ENCODE measurements at regions not wholly inside any gene's neighbourhood (a gene's known extent, or its start where the extent isn't known, plus 50 kb on each side); places are given as distances from the start of the nearest gene placed in this dataset.

GRCh38 chr10:52965938-52966401 lies 193.4 kb upstream of the MBL2 start:
- intact Hi-C loops (cut with micrococcal nuclease), result no loop called here
- no peaks in the 10 kb centered on the region for H3K79me2 ChIP-seq (ENCODE audit: insufficient read depth, low read length)
- no peak overlapping the region for H3K4me3 ChIP-seq (replicated peaks in 1 of 3; ENCODE audit: low read depth in 2 of 3, low read length in 3 of 3)
- no peaks in the 10 kb centered on the region for H3K27me3 ChIP-seq (ENCODE audit: control insufficient read depth in 2 of 2, insufficient read depth in 2 of 2, low read length in 2 of 2)
- no peaks in the 10 kb centered on the region for H3K9me3 ChIP-seq (replicated peaks in 1 of 2; ENCODE audit: control insufficient read depth in 1 of 2, insufficient read depth in 1 of 2, low read length in 2 of 2)
- no peaks in the 10 kb centered on the region for H3K36me3 Mint-ChIP-seq
- H3K27me3 Mint-ChIP-seq (ENCODE audit: low read depth in 3 of 3), result peaks cover 0 to 4% (median 1%) of the 10 kb centered on the region in 3 donors
- H4K20me1 ChIP-seq (ENCODE audit: insufficient read depth, low read length), result no peaks in the 10 kb centered on the region
- no peak overlapping the region for H3K27ac ChIP-seq (ENCODE audit: low read depth in 1 of 2, low read length in 2 of 2)
- no peak for TF ChIP-seq CTCF (IDR thresholded peaks at IDR 0.05)
- H2AFZ ChIP-seq (ENCODE audit: insufficient read depth, low read depth, low read length, poor library complexity, severe bottlenecking), result peak overlapping the region; percentile 69
- no peaks in the 10 kb centered on the region for H3K9me3 Mint-ChIP-seq
- H3K4me1 ChIP-seq (ENCODE audit: control insufficient read depth in 1 of 2, insufficient read depth in 2 of 2, low read length in 2 of 2), result peaks cover 6 to 8% of the 10 kb centered on the region in 2 donors
- peaks cover 5% of the 10 kb centered on the region for H3K4me1 Mint-ChIP-seq
- no peaks in the 10 kb centered on the region for H3K36me3 ChIP-seq (replicated peaks in 1 of 2; ENCODE audit: control insufficient read depth in 1 of 2, insufficient read depth in 2 of 2, low read length in 2 of 2)
- peak; percentile 21 to 65 (median 28) for DNase-seq
- no peak overlapping the region for H3K4me3 Mint-ChIP-seq
- H3K9ac ChIP-seq (ENCODE audit: insufficient read depth, low read length, poor library complexity, severe bottlenecking), result no peak overlapping the region
- 50% methylated on average over 6 of the region's 6 CpGs for WGBS (ENCODE audit: insufficient coverage)
- H3K4me2 ChIP-seq (replicated peaks; ENCODE audit: extremely low read depth, low read length, poor library complexity, severe bottlenecking), result no peak overlapping the region
- no peak overlapping the region for H3K27ac Mint-ChIP-seq

GRCh38 chr10:52965509-52965908 lies 192.9 kb upstream of the MBL2 start:
- no peaks in the 10 kb centered on the region for H3K79me2 ChIP-seq (ENCODE audit: insufficient read depth, low read length)
- WGBS (ENCODE audit: insufficient coverage), result 86% methylated on average over 3 of the region's 3 CpGs
- DNase-seq, result no peak
- H3K27ac Mint-ChIP-seq, result peak overlapping the region in 1 of 7 donors; percentile 77
- H3K27me3 Mint-ChIP-seq (ENCODE audit: low read depth in 3 of 3), result peaks cover 0 to 4% (median 1%) of the 10 kb centered on the region in 3 donors
- no peaks in the 10 kb centered on the region for H3K9me3 Mint-ChIP-seq
- peak overlapping the region; percentile 69 for H2AFZ ChIP-seq (ENCODE audit: insufficient read depth, low read depth, low read length, poor library complexity, severe bottlenecking)
- no peaks in the 10 kb centered on the region for H3K36me3 ChIP-seq (replicated peaks in 1 of 2; ENCODE audit: control insufficient read depth in 1 of 2, insufficient read depth in 2 of 2, low read length in 2 of 2)
- peaks cover 5% of the 10 kb centered on the region for H3K4me1 Mint-ChIP-seq
- H3K27ac ChIP-seq (ENCODE audit: low read depth in 1 of 2, low read length in 2 of 2), result no peak overlapping the region
- H3K9me3 ChIP-seq (replicated peaks in 1 of 2; ENCODE audit: control insufficient read depth in 1 of 2, insufficient read depth in 1 of 2, low read length in 2 of 2), result no peaks in the 10 kb centered on the region
- intact Hi-C loops (cut with micrococcal nuclease), result no loop called here
- no peak for TF ChIP-seq CTCF (IDR thresholded peaks at IDR 0.05)
- H3K27me3 ChIP-seq (ENCODE audit: control insufficient read depth in 2 of 2, insufficient read depth in 2 of 2, low read length in 2 of 2), result no peaks in the 10 kb centered on the region
- no peak overlapping the region for H3K4me2 ChIP-seq (replicated peaks; ENCODE audit: extremely low read depth, low read length, poor library complexity, severe bottlenecking)
- peaks cover 6 to 8% of the 10 kb centered on the region in 2 donors for H3K4me1 ChIP-seq (ENCODE audit: control insufficient read depth in 1 of 2, insufficient read depth in 2 of 2, low read length in 2 of 2)
- H3K4me3 Mint-ChIP-seq, result no peak overlapping the region
- H4K20me1 ChIP-seq (ENCODE audit: insufficient read depth, low read length), result no peaks in the 10 kb centered on the region
- H3K4me3 ChIP-seq (replicated peaks in 1 of 3; ENCODE audit: low read depth in 2 of 3, low read length in 3 of 3), result no peak overlapping the region
- H3K9ac ChIP-seq (ENCODE audit: insufficient read depth, low read length, poor library complexity, severe bottlenecking), result no peak overlapping the region
- H3K36me3 Mint-ChIP-seq, result no peaks in the 10 kb centered on the region
